ENCODE measurements at regions not wholly inside any gene's neighbourhood (a gene's known extent, or its start where the extent isn't known, plus 50 kb on each side); places are given as distances from the start of the nearest gene placed in this dataset.

- Histone ChIP-seq H3K4me1 (ENCODE audit: insufficient read depth, low read length) (no peaks in the 10 kb centered on the region), H3K9ac (ENCODE audit: extremely low read depth, insufficient read length, low read length) (no peak overlapping the region), H4K91ac (ENCODE audit: insufficient read length, low read depth, low read length) (no peak overlapping the region), H3K27me3 (ENCODE audit: insufficient read depth, low read length) (no peaks in the 10 kb centered on the region), H3K23me2 (ENCODE audit: insufficient read length, low read depth, low read length, poor library complexity, severe bottlenecking) (no peaks in the 10 kb centered on the region), H3K9me3 (ENCODE audit: control insufficient read depth, low read depth, low read length) (no peaks in the 10 kb centered on the region), H4K20me1 (ENCODE audit: control insufficient read depth, insufficient read depth, insufficient read length) (peaks cover 2% of the 10 kb centered on the region), H3K79me1 (ENCODE audit: insufficient read depth, low read depth, low read length, poor library complexity, severe bottlenecking) (no peaks in the 10 kb centered on the region), H3K4me2 (ENCODE audit: insufficient read depth, insufficient read length, low read length) (no peak overlapping the region), H3K14ac (ENCODE audit: insufficient read depth, low read length) (no peak overlapping the region; the same call in 1 of the 2 replicates), H2BK15ac (ENCODE audit: low read depth, low read length) (no peak overlapping the region), H4K5ac (ENCODE audit: insufficient read length, low read depth, low read length) (no peak overlapping the region), H3K56ac (ENCODE audit: insufficient read length, low read depth, low read length) (no peak overlapping the region), H3K23ac (ENCODE audit: insufficient read length, low read depth, low read length) (no peak overlapping the region), H3K27ac (ENCODE audit: insufficient read length, low read depth, low read length) (no peak overlapping the region), H3K18ac (ENCODE audit: insufficient read length, low read depth, low read length) (no peak overlapping the region), H3K79me2 (ENCODE audit: insufficient read depth, low read length) (no peaks in the 10 kb centered on the region), H3T11ph (ENCODE audit: low read length) (no peak overlapping the region), H4K8ac (replicated peaks; ENCODE audit: insufficient read length, low read depth, low read length) (no peak overlapping the region), H2AK5ac (ENCODE audit: insufficient read length, low read length) (no peak overlapping the region), H2BK12ac (ENCODE audit: insufficient read length, low read depth, low read length) (no peak overlapping the region), H2BK5ac (ENCODE audit: insufficient read length, low read length) (no peak overlapping the region), H2AFZ (ENCODE audit: low read length) (no peak overlapping the region), H2BK20ac (ENCODE audit: low read depth, low read length, poor library complexity, severe bottlenecking) (no peak overlapping the region), H3K4ac (ENCODE audit: low read depth, low read length) (no peak overlapping the region), H2BK120ac (ENCODE audit: low read depth, low read length, poor library complexity, severe bottlenecking) (no peak overlapping the region)
- peaks cover 6 to 9% of the 10 kb centered on the region in 2 experiments; a peak in 3 of 4 replicates for H3K4me1 Mint-ChIP-seq
- H3K4me3 Mint-ChIP-seq = no peak overlapping the region
- TF ChIP-seq CTCF (conservative IDR thresholded peaks at IDR 0.05) = no peak
- H3K36me3 Mint-ChIP-seq (ENCODE audit: insufficient read depth in 1 of 3, low read depth in 3 of 3) = no peaks in the 10 kb centered on the region
- H3K27ac Mint-ChIP-seq = no peak overlapping the region; a peak in 1 of 7 replicates
- no peak for DNase-seq
- H3K27me3 Mint-ChIP-seq (ENCODE audit: low read depth) = peaks cover 5% of the 10 kb centered on the region
- WGBS (ENCODE audit: extremely low coverage, insufficient read length, low lambda C conversion rate) = no CpG with 5 or more reads among the region's 13 CpGs
- no peaks in the 10 kb centered on the region for H3K9me3 Mint-ChIP-seq
Observed at GRCh38 chr9:135032041-135032835, 55.2 kb upstream of the OLFM1 start.

All from H9 (cell line).